Breast epithelium (tissue), 4 donors: ENCODE measurements at regions not wholly inside any gene's neighbourhood (a gene's known extent, or its start where the extent isn't known, plus 50 kb on each side); places are given as distances from the start of the nearest gene placed in this dataset.

Source experiments
- DNase-seq, 2 donors: peaks; one replicate each; pipeline ENCODE4 v3.0.0-alpha.2; 2019; ENCODE audit warnings: low spot score in 2 of 2
- H3K27ac ChIP-seq, 2 donors: fragments of 200-600 bp; sonication (generic) in 1 of 2; one replicate each; pipeline ENCODE4 v1.5.1; 2016 to 2019; ENCODE audit warnings: mild to moderate bottlenecking in 1 of 2
- H3K27me3 ChIP-seq, 2 donors: fragments of 200-600 bp; sonication (generic) in 1 of 2; one replicate each; pipeline versions ENCODE4 v1.5.1 to v1.6.0; 2017 to 2019; ENCODE audit warnings: control low read depth in 1 of 2, mild to moderate bottlenecking in 1 of 2
- H3K36me3 ChIP-seq: fragments of 200-600 bp; one replicate; pipeline ENCODE4 v1.5.1; 2019
- H3K4me1 ChIP-seq, 2 donors: fragments of 200-600 bp; sonication (generic); one replicate each; pipeline ENCODE4 v1.5.1; 2016 to 2019; ENCODE audit warnings: control low read depth in 1 of 2
- H3K4me3 ChIP-seq, 3 donors: fragments of 200-600 bp; sonication (generic); 1 replicate in 2 of 3; 2 replicates in 1 of 3; pipeline ENCODE4 v1.5.1; 2016 to 2019; ENCODE audit warnings: mild to moderate bottlenecking in 3 of 3, moderate library complexity in 2 of 3
- H3K9me3 ChIP-seq, 2 donors: fragments of 200-600 bp; sonication (generic) in 1 of 2; one replicate each; pipeline ENCODE4 v1.5.1; 2016 to 2019; ENCODE audit warnings: control low read depth in 1 of 2
- POLR2A ChIP-seq: fragments of 450-650 bp; IDR thresholded peaks from one replicate; pipeline ENCODE4 v1.6.1; 2016; ENCODE audit warnings: antibody characterized with exemption, mild to moderate bottlenecking, moderate library complexity
- POLR2AphosphoS5 ChIP-seq, 3 donors: sonication (generic); formaldehyde crosslinking; IDR thresholded peaks; one replicate each; pipeline ENCODE4 v1.6.1; 2017; ENCODE audit warnings: antibody characterized with exemption in 3 of 3
- intact Hi-C: fragments of 100-400 bp; cut with DNase I; formaldehyde crosslinking; loops from one replicate; pipeline ENCODE4 v1.15.1; 2023; ENCODE audit warnings: low total_unique reads
- TF ChIP-seq, protein P1 (sequence below), 3 donors: fragments of 450-650 bp; IDR thresholded peaks; one replicate each; pipeline ENCODE4 v1.5.1; 2016 to 2017; ENCODE audit warnings: antibody characterized with exemption in 3 of 3, mild to moderate bottlenecking in 3 of 3, moderate library complexity in 3 of 3

DNA sequence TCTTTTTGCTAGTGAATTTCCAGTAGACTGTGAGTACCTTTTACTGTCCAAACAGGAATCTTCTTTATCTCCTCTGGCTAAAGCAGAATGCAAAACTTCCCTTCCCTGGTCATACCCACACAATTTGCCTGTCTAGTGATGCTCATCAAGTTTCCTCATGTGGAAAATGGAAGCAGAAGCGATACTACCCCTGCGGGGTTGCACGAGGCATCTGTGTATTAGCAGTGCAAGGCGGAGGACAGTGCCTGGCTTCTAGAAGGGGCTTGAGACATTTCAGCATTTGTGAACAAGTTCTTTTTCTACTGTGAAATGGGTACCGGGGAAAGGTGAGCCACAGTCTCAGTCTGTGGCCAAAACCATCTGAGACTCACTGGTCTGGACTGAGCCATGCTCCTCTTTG lies 340.9 kb downstream of the AACS start:
- intact Hi-C loops, result no loop called here
- no peak overlapping the region for H3K27ac ChIP-seq
- H3K4me1 ChIP-seq, result no peaks in the 10 kb centered on the region
- H3K27me3 ChIP-seq, result peaks cover 0 to 4% of the 10 kb centered on the region in 2 donors
- TF ChIP-seq POLR2A (no peak), POLR2AphosphoS5 (IDR thresholded peaks at IDR 0.05) (no peak)
- TF ChIP-seq, protein P1, sequence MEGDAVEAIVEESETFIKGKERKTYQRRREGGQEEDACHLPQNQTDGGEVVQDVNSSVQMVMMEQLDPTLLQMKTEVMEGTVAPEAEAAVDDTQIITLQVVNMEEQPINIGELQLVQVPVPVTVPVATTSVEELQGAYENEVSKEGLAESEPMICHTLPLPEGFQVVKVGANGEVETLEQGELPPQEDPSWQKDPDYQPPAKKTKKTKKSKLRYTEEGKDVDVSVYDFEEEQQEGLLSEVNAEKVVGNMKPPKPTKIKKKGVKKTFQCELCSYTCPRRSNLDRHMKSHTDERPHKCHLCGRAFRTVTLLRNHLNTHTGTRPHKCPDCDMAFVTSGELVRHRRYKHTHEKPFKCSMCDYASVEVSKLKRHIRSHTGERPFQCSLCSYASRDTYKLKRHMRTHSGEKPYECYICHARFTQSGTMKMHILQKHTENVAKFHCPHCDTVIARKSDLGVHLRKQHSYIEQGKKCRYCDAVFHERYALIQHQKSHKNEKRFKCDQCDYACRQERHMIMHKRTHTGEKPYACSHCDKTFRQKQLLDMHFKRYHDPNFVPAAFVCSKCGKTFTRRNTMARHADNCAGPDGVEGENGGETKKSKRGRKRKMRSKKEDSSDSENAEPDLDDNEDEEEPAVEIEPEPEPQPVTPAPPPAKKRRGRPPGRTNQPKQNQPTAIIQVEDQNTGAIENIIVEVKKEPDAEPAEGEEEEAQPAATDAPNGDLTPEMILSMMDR (IDR thresholded peaks at IDR 0.05), result no peak
- H3K4me3 ChIP-seq, result no peak overlapping the region
- DNase-seq, result no peak
- no peaks in the 10 kb centered on the region for H3K36me3 ChIP-seq
- peaks cover 4 to 21% of the 10 kb centered on the region in 2 donors for H3K9me3 ChIP-seq

DNA sequence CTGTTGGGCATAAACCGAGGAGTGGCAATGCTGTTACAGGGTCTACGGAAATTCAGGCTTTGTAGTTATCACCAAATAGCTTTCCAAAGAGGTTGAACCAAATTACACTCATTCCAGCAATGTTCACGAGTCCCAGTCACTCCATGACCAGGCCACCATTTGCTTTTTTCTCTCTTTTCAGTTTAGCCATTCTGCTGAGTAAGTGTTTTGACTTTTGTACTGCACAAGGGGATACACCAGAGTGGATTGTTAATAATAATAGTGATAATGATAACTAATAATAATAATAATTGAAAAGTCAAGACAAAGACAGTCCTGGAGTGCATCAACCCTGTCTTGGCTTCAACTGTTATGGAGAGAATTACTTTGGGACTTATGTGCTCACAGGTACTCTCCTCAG lies 343.5 kb downstream of the AACS start:
- no peak overlapping the region for H3K27ac ChIP-seq
- peaks cover 0 to 17% of the 10 kb centered on the region in 2 donors for H3K9me3 ChIP-seq
- H3K36me3 ChIP-seq, result no peaks in the 10 kb centered on the region
- no peak for DNase-seq
- no peaks in the 10 kb centered on the region for H3K4me1 ChIP-seq
- intact Hi-C loops, result no loop called here
- TF ChIP-seq POLR2AphosphoS5 (IDR thresholded peaks at IDR 0.05), result no peak
- TF ChIP-seq, protein P1 (IDR thresholded peaks at IDR 0.05), result no peak
- no peak for TF ChIP-seq POLR2A
- H3K27me3 ChIP-seq, result peaks cover 0 to 4% of the 10 kb centered on the region in 2 donors
- no peak overlapping the region for H3K4me3 ChIP-seq

DNA sequence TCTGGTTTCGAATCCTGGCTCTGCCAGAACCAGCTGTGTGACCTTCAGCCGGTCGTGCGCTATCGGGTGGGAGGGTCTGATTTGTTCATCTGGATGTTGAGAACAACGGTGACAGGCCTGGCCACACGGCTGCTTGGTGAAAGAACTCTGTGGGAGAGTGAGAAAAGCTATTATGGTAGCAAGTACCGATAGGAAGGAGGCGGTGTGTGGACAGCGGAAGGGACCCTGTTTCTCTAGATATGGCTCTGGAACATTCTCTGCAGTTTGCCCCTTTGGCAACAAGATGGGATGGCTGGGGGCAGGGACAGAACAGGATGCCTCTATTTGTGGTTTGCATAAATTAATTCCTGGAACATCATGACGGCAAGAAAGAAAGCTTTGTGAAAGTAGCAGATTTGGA lies 347.3 kb downstream of the AACS start:
- no peak overlapping the region for H3K4me3 ChIP-seq
- TF ChIP-seq, protein P1 (IDR thresholded peaks at IDR 0.05), result no peak
- TF ChIP-seq POLR2AphosphoS5 (IDR thresholded peaks at IDR 0.05) (no peak), POLR2A (no peak)
- intact Hi-C loops, result loop anchor here (5.0 kb wide), 1 partner anchor 95 kb away; no protein-coding TSS in a partner anchor
- no peak overlapping the region for H3K27ac ChIP-seq
- H3K9me3 ChIP-seq, result peaks cover 0 to 18% of the 10 kb centered on the region in 2 donors
- H3K4me1 ChIP-seq, result no peaks in the 10 kb centered on the region
- no peaks in the 10 kb centered on the region for H3K27me3 ChIP-seq
- DNase-seq, result no peak
- no peaks in the 10 kb centered on the region for H3K36me3 ChIP-seq

DNA sequence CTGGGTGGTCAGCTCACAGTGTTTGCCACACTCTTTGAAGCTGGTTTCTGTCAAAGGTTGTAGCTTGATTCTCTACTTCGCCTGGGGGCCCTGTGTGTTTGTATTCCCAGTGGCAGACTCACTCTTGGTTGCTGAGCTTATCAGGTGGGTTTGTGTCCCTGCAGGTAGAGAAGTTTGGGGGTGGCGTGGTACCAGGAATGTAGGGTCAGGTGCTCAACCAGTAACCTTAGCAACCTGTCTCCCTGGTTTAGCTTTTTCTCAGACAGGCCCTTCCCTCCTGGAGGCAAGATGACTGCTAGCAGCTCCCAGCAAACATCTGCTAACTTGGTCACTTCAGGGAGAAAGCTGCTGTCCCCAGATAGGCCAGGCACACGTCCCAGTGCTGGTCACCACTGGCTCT lies 352.2 kb downstream of the AACS start:
- Histone ChIP-seq H3K9me3 (peaks cover 6 to 49% of the 10 kb centered on the region in 2 donors), H3K27me3 (no peaks in the 10 kb centered on the region), H3K27ac (no peak overlapping the region), H3K4me3 (no peak overlapping the region), H3K4me1 (no peaks in the 10 kb centered on the region), H3K36me3 (no peaks in the 10 kb centered on the region)
- no peak for DNase-seq
- intact Hi-C loops, result no loop called here
- TF ChIP-seq POLR2AphosphoS5 (IDR thresholded peaks at IDR 0.05) (no peak), POLR2A (no peak)
- TF ChIP-seq, protein P1 (IDR thresholded peaks at IDR 0.05), result no peak

DNA sequence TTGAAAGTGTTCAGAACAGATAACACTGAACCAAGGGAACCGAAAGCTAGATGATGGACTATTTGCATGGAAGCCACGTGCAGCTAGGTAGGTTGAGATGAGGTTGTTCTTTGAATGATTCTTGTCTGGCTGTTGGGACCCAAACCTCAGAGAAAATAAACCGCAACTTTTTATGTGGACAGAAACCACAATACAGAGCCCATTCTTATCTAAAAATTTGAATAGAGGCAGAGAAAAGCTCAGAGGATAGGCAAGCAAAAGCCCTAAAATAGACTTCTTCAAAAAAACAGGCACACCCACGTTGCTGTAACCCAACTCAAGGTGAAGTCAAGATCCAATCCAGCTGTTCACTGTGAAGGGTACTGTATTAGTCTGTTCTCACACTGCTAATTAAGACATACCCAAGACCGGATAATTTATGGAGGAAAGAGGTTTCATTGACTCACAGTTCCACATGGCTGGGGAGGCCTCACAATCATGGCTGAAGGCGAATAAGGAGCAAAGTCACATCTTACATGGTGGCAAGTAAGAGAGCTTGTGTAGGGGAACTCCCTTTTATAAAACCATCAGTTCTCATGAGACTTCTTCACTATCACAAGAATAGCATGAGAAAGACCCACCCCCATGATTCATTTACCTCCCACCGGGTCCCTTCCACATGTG lies 353.8 kb downstream of the AACS start:
- H3K4me1 ChIP-seq, result no peaks in the 10 kb centered on the region
- TF ChIP-seq POLR2A (no peak), POLR2AphosphoS5 (IDR thresholded peaks at IDR 0.05) (no peak)
- TF ChIP-seq, protein P1 (IDR thresholded peaks at IDR 0.05), result no peak

More for the DNA sequence above, 353.8 kb downstream of the AACS start:
- H3K27ac ChIP-seq, result no peak overlapping the region
- H3K27me3 ChIP-seq, result no peaks in the 10 kb centered on the region
- H3K4me3 ChIP-seq, result no peak overlapping the region
- no peaks in the 10 kb centered on the region for H3K36me3 ChIP-seq
- intact Hi-C loops, result no loop called here
- no peak for DNase-seq
- peaks cover 6 to 34% of the 10 kb centered on the region in 2 donors for H3K9me3 ChIP-seq
